PC-3 (cell line): ENCODE measurements at regions not wholly inside any gene's neighbourhood (a gene's known extent, or its start where the extent isn't known, plus 50 kb on each side); places are given as distances from the start of the nearest gene placed in this dataset.

Experiments
- CTCF ChIP-seq: fragments of 300-600 bp; sonication (generic); conservative IDR thresholded peaks from 2 replicates; pipeline ENCODE4 v1.5.1; 2017; ENCODE audit warnings: antibody characterized with exemption, low read depth, mild to moderate bottlenecking, low read length
- EZH2 ChIP-seq: fragments of 300-600 bp; sonication (generic); IDR thresholded peaks from one replicate; pipeline ENCODE4 v1.6.1; 2017; ENCODE audit warnings: antibody characterized with exemption, mild to moderate bottlenecking, low read length; ENCODE audit not compliant: unreplicated experiment

GRCh38 chr4:160846121-160846520 lies 1317.7 kb downstream of the FSTL5 start:
- TF ChIP-seq CTCF (no peak), EZH2 (no peak)
